Prostate gland (tissue), 2 donors: ENCODE measurements at regions not wholly inside any gene's neighbourhood (a gene's known extent, or its start where the extent isn't known, plus 50 kb on each side); places are given as distances from the start of the nearest gene placed in this dataset.

ENCODE experiments used
- CTCF ChIP-seq, 4 experiments: fragments of 200-600 bp in 2 of 4; fragments of 450-650 bp in 2 of 4; sonication (generic) in 2 of 4; IDR thresholded peaks; 1 replicate in 3 of 4; 2 replicates in 1 of 4; pipeline ENCODE4 v1.5.1; 2016 to 2019; ENCODE audit warnings: antibody characterized with exemption in 4 of 4, mild to moderate bottlenecking in 2 of 4, moderate library complexity in 2 of 4
- POLR2A ChIP-seq: fragments of 450-650 bp; IDR thresholded peaks from one replicate; pipeline ENCODE4 v1.6.1; 2016; ENCODE audit warnings: antibody characterized with exemption, mild to moderate bottlenecking
- POLR2AphosphoS5 ChIP-seq: sonication (generic); formaldehyde crosslinking; IDR thresholded peaks from one replicate; pipeline ENCODE4 v1.6.1; 2017; ENCODE audit warnings: antibody characterized with exemption

- TF ChIP-seq CTCF (IDR thresholded peaks at IDR 0.05), result no peak
- TF ChIP-seq POLR2AphosphoS5, result no peak
- no peak for TF ChIP-seq POLR2A
Measured at GRCh38 chr6:159480471-159480870, 212.6 kb downstream of the SOD2 start.
